Nephron (organoid): ENCODE measurements at regions not wholly inside any gene's neighbourhood (a gene's known extent, or its start where the extent isn't known, plus 50 kb on each side); places are given as distances from the start of the nearest gene placed in this dataset.

ENCODE experiments used
- H3K27ac Mint-ChIP-seq, 3 experiments: 2 replicates each; pipeline ENCODE4 v1.8.0; 2020; ENCODE audit warnings: mixed read lengths in 3 of 3, mild to moderate bottlenecking in 2 of 3, moderate library complexity in 1 of 3
- H3K27me3 Mint-ChIP-seq: 2 replicates; pipeline ENCODE4 v1.8.0; 2021; ENCODE audit warnings: low read depth, mild to moderate bottlenecking, moderate library complexity, mixed read lengths
- H3K36me3 Mint-ChIP-seq: 2 replicates; pipeline ENCODE4 v1.8.0; 2020; ENCODE audit warnings: low read depth, mixed read lengths
- H3K4me1 Mint-ChIP-seq: 2 replicates; pipeline ENCODE4 v1.8.0; 2020; ENCODE audit warnings: mixed read lengths
- H3K4me3 Mint-ChIP-seq, 3 experiments: 2 replicates each; pipeline ENCODE4 v1.8.0; 2020; ENCODE audit warnings: mild to moderate bottlenecking in 3 of 3, mixed read lengths in 3 of 3, moderate library complexity in 2 of 3
- H3K9me3 Mint-ChIP-seq: 2 replicates; pipeline ENCODE4 v1.8.0; 2020; ENCODE audit warnings: mixed read lengths
- TF ChIP-seq, protein P1 (sequence below), 3 experiments: fragments of 200-600 bp; sonication (generic); IDR thresholded peaks; one replicate each; pipeline ENCODE4 v1.5.0; 2021; ENCODE audit warnings: antibody characterized with exemption in 3 of 3; ENCODE audit not compliant: unreplicated experiment in 3 of 3

DNA sequence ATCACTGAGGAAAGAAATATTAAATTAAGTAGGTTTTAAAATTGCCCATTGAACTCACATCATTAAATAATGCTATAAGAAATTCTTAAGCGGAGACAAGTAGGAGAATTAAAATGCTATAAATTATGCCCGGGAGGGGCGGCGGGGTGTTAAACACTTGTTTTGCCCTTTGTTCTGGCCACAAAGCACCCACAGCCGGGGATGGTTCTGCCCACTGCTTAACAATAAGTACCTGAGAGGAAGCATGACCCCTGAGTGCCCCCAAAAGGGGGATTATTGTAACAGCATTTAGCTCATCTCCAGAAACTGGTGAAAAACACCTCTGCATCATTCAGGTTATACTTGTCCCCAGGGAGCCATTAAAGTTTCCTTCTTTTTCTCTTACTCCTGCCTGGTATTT is 332.7 kb upstream of the POU3F3 start:
- H3K9me3 Mint-ChIP-seq: no peaks in the 10 kb centered on the region
- H3K27me3 Mint-ChIP-seq: no peaks in the 10 kb centered on the region
- no peaks in the 10 kb centered on the region for H3K4me1 Mint-ChIP-seq
- TF ChIP-seq, protein P1, sequence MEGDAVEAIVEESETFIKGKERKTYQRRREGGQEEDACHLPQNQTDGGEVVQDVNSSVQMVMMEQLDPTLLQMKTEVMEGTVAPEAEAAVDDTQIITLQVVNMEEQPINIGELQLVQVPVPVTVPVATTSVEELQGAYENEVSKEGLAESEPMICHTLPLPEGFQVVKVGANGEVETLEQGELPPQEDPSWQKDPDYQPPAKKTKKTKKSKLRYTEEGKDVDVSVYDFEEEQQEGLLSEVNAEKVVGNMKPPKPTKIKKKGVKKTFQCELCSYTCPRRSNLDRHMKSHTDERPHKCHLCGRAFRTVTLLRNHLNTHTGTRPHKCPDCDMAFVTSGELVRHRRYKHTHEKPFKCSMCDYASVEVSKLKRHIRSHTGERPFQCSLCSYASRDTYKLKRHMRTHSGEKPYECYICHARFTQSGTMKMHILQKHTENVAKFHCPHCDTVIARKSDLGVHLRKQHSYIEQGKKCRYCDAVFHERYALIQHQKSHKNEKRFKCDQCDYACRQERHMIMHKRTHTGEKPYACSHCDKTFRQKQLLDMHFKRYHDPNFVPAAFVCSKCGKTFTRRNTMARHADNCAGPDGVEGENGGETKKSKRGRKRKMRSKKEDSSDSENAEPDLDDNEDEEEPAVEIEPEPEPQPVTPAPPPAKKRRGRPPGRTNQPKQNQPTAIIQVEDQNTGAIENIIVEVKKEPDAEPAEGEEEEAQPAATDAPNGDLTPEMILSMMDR (IDR thresholded peaks at IDR 0.05; ENCODE audit: unreplicated experiment in 3 of 3): no peak
- no peak overlapping the region for H3K4me3 Mint-ChIP-seq
- no peaks in the 10 kb centered on the region for H3K36me3 Mint-ChIP-seq
- no peak overlapping the region for H3K27ac Mint-ChIP-seq

DNA sequence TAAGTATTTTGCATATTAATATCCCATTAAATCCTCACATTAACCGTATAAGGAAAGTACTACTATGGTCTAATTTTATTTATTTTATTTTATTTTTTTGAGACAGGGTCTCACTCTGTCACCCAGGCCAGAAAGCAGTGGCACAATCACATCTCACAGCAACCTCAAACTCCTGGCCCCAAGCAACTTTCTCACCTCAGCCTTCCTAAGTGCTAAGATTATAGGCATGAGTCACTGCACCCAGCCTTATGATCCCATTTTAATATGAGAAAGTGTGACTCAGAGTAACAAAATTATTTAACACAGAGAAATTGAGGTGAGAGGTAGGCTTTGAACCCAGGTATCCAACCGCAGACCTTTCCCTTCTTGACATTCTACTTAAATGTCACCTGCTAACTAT is 330.0 kb upstream of the POU3F3 start:
- Mint-ChIP-seq H3K27ac (no peak overlapping the region), H3K27me3 (no peaks in the 10 kb centered on the region), H3K4me1 (no peaks in the 10 kb centered on the region), H3K9me3 (no peaks in the 10 kb centered on the region), H3K36me3 (no peaks in the 10 kb centered on the region), H3K4me3 (no peak overlapping the region)
- TF ChIP-seq, protein P1 (IDR thresholded peaks at IDR 0.05; ENCODE audit: unreplicated experiment in 3 of 3): no peak

DNA sequence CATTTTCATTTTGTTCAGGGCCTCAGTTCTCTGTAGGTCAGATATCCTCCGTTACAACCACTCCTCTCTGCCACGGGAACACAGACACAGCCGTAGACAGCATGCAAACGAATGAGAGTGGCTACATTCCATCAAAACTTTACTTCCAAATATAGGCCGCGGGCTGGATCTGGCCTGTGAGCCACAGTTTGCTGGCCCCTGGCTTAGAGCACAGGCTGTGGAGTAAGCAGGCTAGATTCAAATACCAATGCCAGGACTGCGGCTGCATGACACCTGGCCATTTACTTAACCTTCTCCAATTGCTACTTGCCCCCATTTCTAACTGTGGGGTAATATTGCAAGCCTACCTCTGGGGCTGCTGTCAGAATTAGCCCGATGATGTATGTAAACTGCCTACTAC is 325.8 kb upstream of the POU3F3 start:
- Mint-ChIP-seq H3K9me3 (peaks cover 2% of the 10 kb centered on the region), H3K36me3 (no peaks in the 10 kb centered on the region), H3K27ac (no peak overlapping the region), H3K4me1 (no peaks in the 10 kb centered on the region), H3K27me3 (no peaks in the 10 kb centered on the region), H3K4me3 (no peak overlapping the region)
- TF ChIP-seq, protein P1 (IDR thresholded peaks at IDR 0.05; ENCODE audit: unreplicated experiment in 3 of 3): no peak

DNA sequence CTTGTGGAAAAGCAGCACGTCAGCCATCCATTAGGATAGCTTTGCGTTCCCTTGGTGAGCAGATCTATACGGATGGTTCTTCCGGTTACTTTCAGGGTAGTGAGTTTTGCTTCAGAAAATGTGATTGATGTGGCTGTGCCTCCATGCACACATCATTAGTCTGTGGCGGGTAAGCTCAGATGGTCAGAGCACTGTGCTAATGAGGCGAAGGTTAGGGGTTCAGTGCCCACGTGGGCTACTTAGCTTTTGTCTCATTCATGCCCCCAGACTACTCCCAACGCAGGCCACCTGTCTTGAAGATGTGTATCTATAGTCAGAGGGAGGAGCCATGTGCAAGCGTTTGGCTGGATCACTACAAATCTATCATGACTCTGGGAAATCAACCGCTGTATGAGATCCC is 322.8 kb upstream of the POU3F3 start:
- H3K9me3 Mint-ChIP-seq: peaks cover 7% of the 10 kb centered on the region
- TF ChIP-seq, protein P1 (IDR thresholded peaks at IDR 0.05; ENCODE audit: unreplicated experiment in 3 of 3): no peak
- no peaks in the 10 kb centered on the region for H3K4me1 Mint-ChIP-seq
- no peak overlapping the region for H3K27ac Mint-ChIP-seq
- H3K27me3 Mint-ChIP-seq: no peaks in the 10 kb centered on the region
- H3K36me3 Mint-ChIP-seq: no peaks in the 10 kb centered on the region
- H3K4me3 Mint-ChIP-seq: no peak overlapping the region

DNA sequence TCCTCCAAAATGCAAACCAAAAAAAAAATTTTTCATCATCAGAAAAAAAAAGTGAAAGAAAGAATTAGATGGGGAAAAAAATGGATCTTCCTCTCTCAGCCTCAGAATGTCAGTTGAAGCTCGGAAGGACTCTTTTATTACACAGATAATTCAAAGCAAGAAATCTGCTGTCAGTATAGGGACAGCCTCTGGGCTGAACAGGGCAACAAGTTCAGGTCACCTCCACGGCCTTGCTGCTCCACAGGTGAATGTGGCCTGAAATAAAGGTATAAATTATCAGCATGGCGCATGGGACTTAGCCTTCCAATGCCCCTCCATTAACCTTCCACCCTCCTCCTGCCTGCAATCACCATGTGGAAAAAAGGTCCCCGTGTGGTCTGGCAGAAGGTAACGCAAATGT is 316.8 kb upstream of the POU3F3 start:
- no peak overlapping the region for H3K27ac Mint-ChIP-seq

DNA sequence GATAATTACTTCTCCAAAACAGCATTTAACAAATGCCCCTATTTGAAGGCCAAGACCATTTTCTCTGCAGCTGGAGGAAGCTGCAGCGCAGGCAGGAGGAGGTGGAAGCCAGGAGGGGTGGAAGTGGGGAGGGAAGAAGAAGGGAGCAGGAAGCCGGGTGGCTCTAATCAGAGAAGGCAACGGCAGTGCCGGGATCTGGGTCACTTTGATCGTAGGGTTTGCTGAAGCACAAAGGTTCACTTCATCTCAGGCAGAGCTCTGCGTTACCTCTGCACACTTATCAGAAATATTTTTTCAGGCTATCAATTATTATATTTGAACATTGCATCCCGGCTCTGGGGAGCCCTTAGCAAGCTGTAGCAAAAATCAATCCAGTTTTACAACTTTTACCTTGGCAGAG is 315.8 kb upstream of the POU3F3 start:
- Mint-ChIP-seq H3K4me1 (no peaks in the 10 kb centered on the region), H3K4me3 (no peak overlapping the region), H3K36me3 (peaks cover 4% of the 10 kb centered on the region), H3K27me3 (no peaks in the 10 kb centered on the region), H3K27ac (no peak overlapping the region), H3K9me3 (peaks cover 16% of the 10 kb centered on the region)
- TF ChIP-seq, protein P1 (IDR thresholded peaks at IDR 0.05; ENCODE audit: unreplicated experiment in 3 of 3): no peak

More for the DNA sequence above, 316.8 kb upstream of the POU3F3 start:
- Mint-ChIP-seq H3K4me3 (no peak overlapping the region), H3K4me1 (no peaks in the 10 kb centered on the region), H3K27me3 (no peaks in the 10 kb centered on the region), H3K36me3 (peaks cover 4% of the 10 kb centered on the region), H3K9me3 (peaks cover 16% of the 10 kb centered on the region)
- TF ChIP-seq, protein P1 (IDR thresholded peaks at IDR 0.05; ENCODE audit: unreplicated experiment in 3 of 3): no peak
